GM12874 (cell line): ENCODE measurements at regions not wholly inside any gene's neighbourhood (a gene's known extent, or its start where the extent isn't known, plus 50 kb on each side); places are given as distances from the start of the nearest gene placed in this dataset.

Experiments used
- CTCF ChIP-seq: IDR thresholded peaks from 2 replicates; pipeline ENCODE4 v1.5.1; 2011; ENCODE audit warnings: low read depth, mild to moderate bottlenecking, control low read depth, low read length, moderate library complexity; ENCODE audit not compliant: insufficient read depth

- no peak for TF ChIP-seq CTCF
Measured at GRCh38 chr15:38920966-38921365, 356.4 kb upstream of the RASGRP1 start.

GRCh38 chr15:38921471-38921870 lies 356.9 kb upstream of the RASGRP1 start:
- no peak for TF ChIP-seq CTCF

- no peak for TF ChIP-seq CTCF
Measured at GRCh38 chr15:38928431-38928830, 363.8 kb upstream of the RASGRP1 start.

- TF ChIP-seq CTCF = no peak
Measured at GRCh38 chr15:38930851-38931572, 366.4 kb upstream of the RASGRP1 start.

DNA sequence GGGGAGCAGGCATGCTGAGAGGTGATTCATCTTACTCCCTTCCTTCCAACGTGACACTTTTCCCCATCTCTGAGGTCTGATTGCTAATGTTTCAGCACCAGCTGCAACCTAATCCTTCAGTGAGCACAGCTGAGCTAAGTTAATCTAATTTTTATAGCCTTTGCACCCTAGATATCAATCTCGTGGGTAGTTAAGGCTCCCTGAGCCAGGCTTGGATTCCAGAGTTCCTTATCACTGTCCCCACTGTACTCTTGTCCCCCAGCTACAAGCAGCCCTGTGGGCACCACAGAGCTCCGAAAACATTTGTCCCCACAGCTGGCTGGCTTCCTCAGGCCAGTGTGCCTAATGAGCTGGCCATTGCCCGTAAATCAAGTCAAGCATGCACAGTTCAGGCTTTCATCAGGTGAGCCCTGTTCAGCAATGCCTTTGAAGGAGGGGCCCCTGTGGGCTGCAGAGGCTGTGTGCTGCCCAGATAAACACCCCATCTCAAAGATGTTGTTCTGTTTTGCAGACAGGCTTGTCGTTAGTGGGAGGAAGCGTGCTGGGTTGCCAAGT lies 376.9 kb upstream of the RASGRP1 start:
- no peak for TF ChIP-seq CTCF

DNA sequence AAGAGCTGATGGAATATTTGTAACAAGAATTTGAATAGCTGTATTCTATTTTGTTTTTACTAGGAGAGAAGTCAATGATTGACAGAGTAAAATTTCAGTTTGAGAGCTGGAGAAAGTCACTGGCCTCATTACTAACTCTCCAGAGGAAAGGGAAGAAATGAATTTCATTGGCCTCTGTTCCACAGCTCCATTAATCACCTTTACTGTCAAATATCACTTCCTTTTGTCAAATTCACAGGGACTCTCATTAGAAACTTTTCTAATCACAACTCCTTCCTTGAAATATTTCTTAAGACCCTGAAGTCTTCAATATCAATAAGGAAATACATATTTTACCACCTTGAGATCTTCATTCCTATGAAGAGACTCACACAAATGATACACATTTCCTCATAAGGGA lies 379.9 kb upstream of the RASGRP1 start:
- no peak for TF ChIP-seq CTCF

DNA sequence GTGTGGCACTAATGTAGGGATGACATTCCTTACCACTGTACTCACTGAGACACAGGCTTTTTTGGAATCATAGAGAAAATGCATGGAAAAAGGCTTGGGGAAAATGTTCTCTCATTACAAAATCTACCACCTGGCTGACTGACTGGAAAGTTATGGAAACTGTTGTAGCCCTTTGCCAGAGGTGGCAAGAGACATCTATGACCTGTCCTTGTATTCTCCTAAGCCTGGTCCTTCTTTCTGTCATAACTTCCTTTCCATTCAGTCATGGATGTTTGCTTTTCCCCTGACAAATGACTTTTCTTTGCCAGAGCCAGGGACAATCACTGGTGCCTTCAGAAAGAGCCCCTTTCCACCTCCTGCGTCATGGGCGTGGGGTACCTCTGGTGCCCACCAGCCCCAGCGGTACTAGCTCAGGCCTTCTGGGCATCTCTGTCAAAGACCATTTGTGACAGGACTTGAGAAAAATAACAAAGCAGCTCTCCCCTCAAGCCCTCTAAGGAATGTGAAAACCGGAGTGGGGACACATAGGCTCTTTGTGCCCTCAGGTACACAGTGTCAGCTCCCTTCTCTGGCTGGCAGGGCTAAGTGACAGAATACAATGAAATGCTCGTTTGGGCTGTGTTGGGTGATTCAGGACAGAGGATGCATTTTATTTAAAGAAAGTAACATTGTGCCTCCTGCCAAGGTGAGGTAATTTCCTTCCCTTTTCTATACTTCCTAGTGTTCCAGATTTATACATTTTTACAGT lies 381.1 kb upstream of the RASGRP1 start:
- TF ChIP-seq CTCF = no peak
